ENCODE measurements at regions not wholly inside any gene's neighbourhood (a gene's known extent, or its start where the extent isn't known, plus 50 kb on each side); places are given as distances from the start of the nearest gene placed in this dataset.
"Not testable (repeated sequence)": the region's sequence is repeated elsewhere in the genome, so short reads cannot be mapped to it uniquely, and the experiment has no call there.

- TF ChIP-seq CTCF (IDR thresholded peaks at IDR 0.05; ENCODE audit: low read depth, low read length, poor library complexity, severe bottlenecking) (no peak), EZH2phosphoT487 (IDR thresholded peaks at IDR 0.05; ENCODE audit: borderline replicate concordance, low read length) (no peak)
- no peaks in the 10 kb centered on the region for H3K79me2 ChIP-seq (ENCODE audit: control insufficient read depth, low read length)
- H4K20me1 ChIP-seq (ENCODE audit: control insufficient read depth, insufficient read depth, low read depth, low read length), result no peaks in the 10 kb centered on the region
- H3K4me2 ChIP-seq (ENCODE audit: low read length), result no peak overlapping the region
- H3K36me3 ChIP-seq (ENCODE audit: control insufficient read depth, low read length), result no peaks in the 10 kb centered on the region
- peaks cover 9% of the 10 kb centered on the region for H3K27me3 ChIP-seq (ENCODE audit: control insufficient read depth, low read length)
- H3F3A ChIP-seq (ENCODE audit: control insufficient read depth, insufficient read depth), result no peaks in the 10 kb centered on the region
- no peaks in the 10 kb centered on the region for H3K4me1 ChIP-seq (ENCODE audit: control insufficient read depth, low read length)
- H3K4me3 ChIP-seq (ENCODE audit: low read length), result no peak overlapping the region
- no peak overlapping the region for H3K27ac ChIP-seq (ENCODE audit: low read depth, low read length)
- no peaks in the 10 kb centered on the region for H3K9me3 ChIP-seq (ENCODE audit: control insufficient read depth, insufficient read depth, low read length)
- H3K9me2 ChIP-seq (replicated peaks; ENCODE audit: control insufficient read depth, low read length), result no peaks in the 10 kb centered on the region
These were observed 91.4 kb downstream of the MTERF1 start for GRCh38 chr7:91789086-91789485.

GRCh38 chr7:91789558-91789957 lies 90.9 kb downstream of the MTERF1 start:
- Histone ChIP-seq H3K36me3 (ENCODE audit: control insufficient read depth, low read length) (no peaks in the 10 kb centered on the region), H3K9me2 (replicated peaks; ENCODE audit: control insufficient read depth, low read length) (no peaks in the 10 kb centered on the region), H3K27ac (ENCODE audit: low read depth, low read length) (no peak overlapping the region), H3K27me3 (ENCODE audit: control insufficient read depth, low read length) (peaks cover 9% of the 10 kb centered on the region), H3F3A (ENCODE audit: control insufficient read depth, insufficient read depth) (no peaks in the 10 kb centered on the region), H3K4me2 (ENCODE audit: low read length) (no peak overlapping the region), H3K4me1 (ENCODE audit: control insufficient read depth, low read length) (no peaks in the 10 kb centered on the region), H3K79me2 (ENCODE audit: control insufficient read depth, low read length) (no peaks in the 10 kb centered on the region), H3K4me3 (ENCODE audit: low read length) (no peak overlapping the region), H4K20me1 (ENCODE audit: control insufficient read depth, insufficient read depth, low read depth, low read length) (no peaks in the 10 kb centered on the region), H3K9me3 (ENCODE audit: control insufficient read depth, insufficient read depth, low read length) (no peaks in the 10 kb centered on the region)
- TF ChIP-seq EZH2phosphoT487 (IDR thresholded peaks at IDR 0.05; ENCODE audit: borderline replicate concordance, low read length) (no peak), CTCF (IDR thresholded peaks at IDR 0.05; ENCODE audit: low read depth, low read length, poor library complexity, severe bottlenecking) (no peak)

GRCh38 chr7:91790646-91791045 lies 89.9 kb downstream of the MTERF1 start:
- not testable (repeated sequence) for H3K79me2 ChIP-seq (ENCODE audit: control insufficient read depth, low read length); H3K27me3 ChIP-seq (ENCODE audit: control insufficient read depth, low read length); H3K4me2 ChIP-seq (ENCODE audit: low read length); H3K27ac ChIP-seq (ENCODE audit: low read depth, low read length); H3K4me3 ChIP-seq (ENCODE audit: low read length); H4K20me1 ChIP-seq (ENCODE audit: control insufficient read depth, insufficient read depth, low read depth, low read length); H3K36me3 ChIP-seq (ENCODE audit: control insufficient read depth, low read length); H3F3A ChIP-seq (ENCODE audit: control insufficient read depth, insufficient read depth); H3K4me1 ChIP-seq (ENCODE audit: control insufficient read depth, low read length); H3K9me3 ChIP-seq (ENCODE audit: control insufficient read depth, insufficient read depth, low read length); H3K9me2 ChIP-seq (replicated peaks; ENCODE audit: control insufficient read depth, low read length)

- H3K79me2 ChIP-seq (ENCODE audit: control insufficient read depth, low read length), result no peaks in the 10 kb centered on the region
- H3F3A ChIP-seq (ENCODE audit: control insufficient read depth, insufficient read depth), result no peaks in the 10 kb centered on the region
- peaks cover 4% of the 10 kb centered on the region; the same call in 1 of the 2 replicates for H3K27me3 ChIP-seq (ENCODE audit: control insufficient read depth, low read length)
- no peaks in the 10 kb centered on the region for H3K9me3 ChIP-seq (ENCODE audit: control insufficient read depth, insufficient read depth, low read length)
- no peaks in the 10 kb centered on the region for H3K4me1 ChIP-seq (ENCODE audit: control insufficient read depth, low read length)
- H3K36me3 ChIP-seq (ENCODE audit: control insufficient read depth, low read length), result no peaks in the 10 kb centered on the region
- H3K27ac ChIP-seq (ENCODE audit: low read depth, low read length), result no peak overlapping the region
- H3K4me3 ChIP-seq (ENCODE audit: low read length), result no peak overlapping the region
- no peak for TF ChIP-seq CTCF (IDR thresholded peaks at IDR 0.05; ENCODE audit: low read depth, low read length, poor library complexity, severe bottlenecking)
- no peak for TF ChIP-seq EZH2phosphoT487 (IDR thresholded peaks at IDR 0.05; ENCODE audit: borderline replicate concordance, low read length)
- no peak overlapping the region for H3K4me2 ChIP-seq (ENCODE audit: low read length)
- H3K9me2 ChIP-seq (replicated peaks; ENCODE audit: control insufficient read depth, low read length), result no peaks in the 10 kb centered on the region
- H4K20me1 ChIP-seq (ENCODE audit: control insufficient read depth, insufficient read depth, low read depth, low read length), result no peaks in the 10 kb centered on the region
These were observed 84.4 kb downstream of the MTERF1 start for GRCh38 chr7:91796122-91796521.

All from DOHH2 (cell line).